Keratinocyte (primary cell): ENCODE measurements at regions not wholly inside any gene's neighbourhood (a gene's known extent, or its start where the extent isn't known, plus 50 kb on each side); places are given as distances from the start of the nearest gene placed in this dataset.

Experiments
- DNase-seq: peaks from one replicate; pipeline ENCODE4 v3.0.0-alpha.2; 2011; ENCODE audit warnings: low read depth, missing footprints, low spot score
- FAIRE-seq: peaks from 2 replicates; lab custom pipeline; 2011; peaks lifted over from hg19 to GRCh38; lab: Jason Lieb, UNC
- H2AFZ ChIP-seq: 2 replicates; pipeline ENCODE4 v1.6.0; 2012; ENCODE audit warnings: low read length, control low read depth, inconsistent platforms; ENCODE audit not compliant: control insufficient read depth
- H3K27ac ChIP-seq: 2 replicates; pipeline ENCODE4 v1.5.1; 2011; ENCODE audit warnings: low read length; ENCODE audit not compliant: control insufficient read depth, insufficient read depth
- H3K27me3 ChIP-seq: 3 replicates; pipeline ENCODE4 v1.6.0; 2011; ENCODE audit warnings: low read length; ENCODE audit not compliant: control insufficient read depth, insufficient read depth; ENCODE audit errors: extremely low read depth
- H3K36me3 ChIP-seq, 2 experiments: 2 replicates in 1 of 2; 3 replicates in 1 of 2; pipeline ENCODE4 v1.5.1; 2011; ENCODE audit warnings: low read length in 2 of 2, mild to moderate bottlenecking in 1 of 2; ENCODE audit not compliant: control insufficient read depth in 2 of 2, insufficient read depth in 2 of 2; ENCODE audit errors: extremely low read depth in 1 of 2
- H3K4me1 ChIP-seq: 3 replicates; pipeline ENCODE4 v1.5.1; 2011; ENCODE audit warnings: low read length; ENCODE audit not compliant: control insufficient read depth, insufficient read depth; ENCODE audit errors: extremely low read depth
- H3K4me2 ChIP-seq: 3 replicates; pipeline ENCODE4 v1.6.0; 2011; ENCODE audit warnings: low read depth, low read length; ENCODE audit not compliant: control insufficient read depth, insufficient read depth; ENCODE audit errors: extremely low read depth
- H3K4me3 ChIP-seq, 3 experiments: fragments of 200-600 bp in 1 of 3; sonication (generic) in 1 of 3; 2 replicates in 2 of 3; 3 replicates in 1 of 3; pipeline ENCODE4 v1.5.1; 2011 to 2016; ENCODE audit warnings: low read length in 3 of 3, mild to moderate bottlenecking in 3 of 3, control low read depth in 2 of 3, inconsistent platforms in 1 of 3, low read depth in 1 of 3, mixed read lengths in 1 of 3, mixed run types in 1 of 3, moderate library complexity in 1 of 3; ENCODE audit not compliant: control insufficient read depth in 2 of 3, insufficient read depth in 2 of 3; ENCODE audit errors: extremely low read depth in 1 of 3
- H3K79me2 ChIP-seq: 2 replicates; pipeline ENCODE4 v1.6.0; 2012; ENCODE audit warnings: low read length; ENCODE audit not compliant: control insufficient read depth, insufficient read depth
- H3K9ac ChIP-seq: 3 replicates; pipeline ENCODE4 v1.6.0; 2011; ENCODE audit warnings: low read length; ENCODE audit not compliant: control insufficient read depth, insufficient read depth; ENCODE audit errors: extremely low read depth
- H3K9me1 ChIP-seq: 3 replicates; pipeline ENCODE4 v1.6.0; 2011; ENCODE audit warnings: low read length; ENCODE audit not compliant: control insufficient read depth, insufficient read depth; ENCODE audit errors: extremely low read depth
- H3K9me3 ChIP-seq: 2 replicates; pipeline ENCODE4 v1.5.1; 2012; ENCODE audit warnings: low read depth, low read length; ENCODE audit not compliant: control insufficient read depth
- H4K20me1 ChIP-seq: 3 replicates; pipeline ENCODE4 v1.6.0; 2011; ENCODE audit warnings: low read length; ENCODE audit not compliant: control insufficient read depth, insufficient read depth; ENCODE audit errors: extremely low read depth
- EZH2 ChIP-seq: IDR thresholded peaks from one replicate; pipeline ENCODE4 v1.6.1; 2012; ENCODE audit warnings: inconsistent platforms, mild to moderate bottlenecking, low read length, moderate library complexity
- dilution Hi-C: fragments of 300-500 bp; cut with MboI; formaldehyde crosslinking; loops from one replicate; pipeline ENCODE4 v1.7.0; 2020; ENCODE audit warnings: low sequenced_read_pairs; ENCODE audit not compliant: extremely low pct_ligation_motif_present
- TF ChIP-seq, protein P1 (sequence below), 3 experiments: IDR thresholded peaks in 1 of 3; conservative IDR thresholded peaks in 1 of 3; optimal IDR thresholded peaks in 1 of 3; 2 replicates in 2 of 3; 3 replicates in 1 of 3; pipeline versions ENCODE3 to v1.5.1; 2011; ENCODE audit warnings: low read length in 3 of 3, mild to moderate bottlenecking in 3 of 3, moderate library complexity in 2 of 3, control low read depth in 1 of 3, inconsistent platforms in 1 of 3; ENCODE audit not compliant: insufficient read depth in 2 of 3; ENCODE audit errors: extremely low read depth in 1 of 3

DNA sequence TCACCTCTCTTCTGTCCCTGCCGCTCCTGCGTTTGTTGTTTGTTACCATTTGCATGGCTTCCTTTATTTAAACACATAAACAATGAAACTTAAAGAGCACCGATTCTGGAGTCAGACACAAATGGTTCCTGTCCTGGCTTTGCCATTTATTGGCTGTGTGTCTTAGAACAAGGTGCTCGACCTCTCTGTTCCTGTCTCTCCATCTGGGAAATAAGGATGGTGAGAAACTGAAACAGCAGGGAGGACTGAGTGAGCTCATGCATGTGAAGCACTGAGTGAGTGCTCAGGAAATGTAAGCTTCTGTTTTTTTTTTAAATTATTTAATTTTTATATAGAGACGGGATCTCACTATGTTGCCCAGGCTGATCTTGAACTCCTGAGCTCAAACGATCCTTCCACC lies 148.2 kb upstream of the WNT4 start:
- no peak overlapping the region for H2AFZ ChIP-seq
- H3K9me1 ChIP-seq: no peaks in the 10 kb centered on the region
- dilution Hi-C loops: no loop called here
- no peak overlapping the region for H3K4me3 ChIP-seq
- no peaks in the 10 kb centered on the region for H3K79me2 ChIP-seq
- peaks cover 6% of the 10 kb centered on the region for H3K27me3 ChIP-seq
- no peak overlapping the region for H3K4me2 ChIP-seq
- H4K20me1 ChIP-seq: no peaks in the 10 kb centered on the region
- no peaks in the 10 kb centered on the region for H3K9me3 ChIP-seq
- FAIRE-seq: no peak
- H3K4me1 ChIP-seq: peaks cover 4% of the 10 kb centered on the region
- no peak for DNase-seq
- H3K36me3 ChIP-seq: no peaks in the 10 kb centered on the region
- H3K9ac ChIP-seq: no peak overlapping the region
- no peak overlapping the region for H3K27ac ChIP-seq
- TF ChIP-seq, protein P1, sequence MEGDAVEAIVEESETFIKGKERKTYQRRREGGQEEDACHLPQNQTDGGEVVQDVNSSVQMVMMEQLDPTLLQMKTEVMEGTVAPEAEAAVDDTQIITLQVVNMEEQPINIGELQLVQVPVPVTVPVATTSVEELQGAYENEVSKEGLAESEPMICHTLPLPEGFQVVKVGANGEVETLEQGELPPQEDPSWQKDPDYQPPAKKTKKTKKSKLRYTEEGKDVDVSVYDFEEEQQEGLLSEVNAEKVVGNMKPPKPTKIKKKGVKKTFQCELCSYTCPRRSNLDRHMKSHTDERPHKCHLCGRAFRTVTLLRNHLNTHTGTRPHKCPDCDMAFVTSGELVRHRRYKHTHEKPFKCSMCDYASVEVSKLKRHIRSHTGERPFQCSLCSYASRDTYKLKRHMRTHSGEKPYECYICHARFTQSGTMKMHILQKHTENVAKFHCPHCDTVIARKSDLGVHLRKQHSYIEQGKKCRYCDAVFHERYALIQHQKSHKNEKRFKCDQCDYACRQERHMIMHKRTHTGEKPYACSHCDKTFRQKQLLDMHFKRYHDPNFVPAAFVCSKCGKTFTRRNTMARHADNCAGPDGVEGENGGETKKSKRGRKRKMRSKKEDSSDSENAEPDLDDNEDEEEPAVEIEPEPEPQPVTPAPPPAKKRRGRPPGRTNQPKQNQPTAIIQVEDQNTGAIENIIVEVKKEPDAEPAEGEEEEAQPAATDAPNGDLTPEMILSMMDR (optimal IDR thresholded peaks at IDR 0.05 in 1 of 3, IDR thresholded peaks at IDR 0.05 in 1 of 3, conservative IDR thresholded peaks at IDR 0.05 in 1 of 3; ENCODE audit: extremely low read depth in 1 of 3, insufficient read depth in 2 of 3, low read length in 3 of 3): no peak
- TF ChIP-seq EZH2: no peak

DNA sequence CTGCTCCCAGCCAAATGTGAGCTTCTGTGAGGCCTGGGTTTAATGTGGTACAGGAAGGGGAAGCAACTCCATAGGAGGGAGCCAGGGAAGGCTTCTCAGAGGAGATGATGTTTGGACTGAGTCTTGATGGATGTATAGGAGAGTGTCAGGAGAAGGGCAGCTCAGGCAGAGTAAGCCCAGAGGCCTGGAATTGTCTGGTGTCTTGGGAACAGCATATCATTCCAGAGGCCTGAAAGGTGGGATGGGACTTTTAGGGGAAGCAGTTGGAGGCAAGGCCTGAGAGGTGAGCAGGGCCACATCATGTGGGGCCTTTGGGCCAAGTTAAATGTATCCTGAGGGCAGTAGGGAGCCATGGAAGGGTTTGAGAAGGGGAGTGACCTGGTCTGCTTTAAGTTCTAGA lies 148.6 kb upstream of the WNT4 start:
- FAIRE-seq (no peak), DNase-seq (no peak)
- Histone ChIP-seq H3K36me3 (no peaks in the 10 kb centered on the region), H3K4me1 (peaks cover 4% of the 10 kb centered on the region), H3K9me3 (no peaks in the 10 kb centered on the region), H4K20me1 (no peaks in the 10 kb centered on the region), H3K4me3 (no peak overlapping the region), H3K27ac (no peak overlapping the region), H3K79me2 (no peaks in the 10 kb centered on the region), H3K4me2 (no peak overlapping the region), H2AFZ (no peak overlapping the region), H3K9me1 (no peaks in the 10 kb centered on the region), H3K9ac (no peak overlapping the region), H3K27me3 (peaks cover 6% of the 10 kb centered on the region)
- dilution Hi-C loops: no loop called here
- TF ChIP-seq, protein P1 (optimal IDR thresholded peaks at IDR 0.05 in 1 of 3, IDR thresholded peaks at IDR 0.05 in 1 of 3, conservative IDR thresholded peaks at IDR 0.05 in 1 of 3; ENCODE audit: extremely low read depth in 1 of 3, insufficient read depth in 2 of 3, low read length in 3 of 3): no peak
- no peak for TF ChIP-seq EZH2
